ENCODE measurements at regions not wholly inside any gene's neighbourhood (a gene's known extent, or its start where the extent isn't known, plus 50 kb on each side); places are given as distances from the start of the nearest gene placed in this dataset.

DNA sequence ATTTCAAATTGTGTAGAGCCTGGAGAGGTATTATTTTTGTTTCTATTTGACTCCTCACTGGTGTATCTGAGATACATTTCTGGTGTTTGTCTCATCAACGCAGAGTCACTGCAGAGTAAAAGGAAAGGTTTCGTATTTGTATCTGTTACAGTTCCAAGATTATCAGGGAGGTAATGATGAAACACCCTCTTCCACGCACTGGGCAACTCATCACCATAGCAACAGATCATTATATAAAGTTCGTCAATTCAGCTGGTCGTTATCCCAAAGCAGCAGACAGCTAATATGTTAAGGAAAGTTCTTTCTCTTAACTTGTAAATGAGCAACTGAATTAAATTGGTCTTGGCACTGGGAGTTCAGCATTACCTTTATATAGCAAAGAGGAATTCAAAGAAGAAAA is 513.5 kb downstream of the MTRR start:
- TF ChIP-seq, protein P1, sequence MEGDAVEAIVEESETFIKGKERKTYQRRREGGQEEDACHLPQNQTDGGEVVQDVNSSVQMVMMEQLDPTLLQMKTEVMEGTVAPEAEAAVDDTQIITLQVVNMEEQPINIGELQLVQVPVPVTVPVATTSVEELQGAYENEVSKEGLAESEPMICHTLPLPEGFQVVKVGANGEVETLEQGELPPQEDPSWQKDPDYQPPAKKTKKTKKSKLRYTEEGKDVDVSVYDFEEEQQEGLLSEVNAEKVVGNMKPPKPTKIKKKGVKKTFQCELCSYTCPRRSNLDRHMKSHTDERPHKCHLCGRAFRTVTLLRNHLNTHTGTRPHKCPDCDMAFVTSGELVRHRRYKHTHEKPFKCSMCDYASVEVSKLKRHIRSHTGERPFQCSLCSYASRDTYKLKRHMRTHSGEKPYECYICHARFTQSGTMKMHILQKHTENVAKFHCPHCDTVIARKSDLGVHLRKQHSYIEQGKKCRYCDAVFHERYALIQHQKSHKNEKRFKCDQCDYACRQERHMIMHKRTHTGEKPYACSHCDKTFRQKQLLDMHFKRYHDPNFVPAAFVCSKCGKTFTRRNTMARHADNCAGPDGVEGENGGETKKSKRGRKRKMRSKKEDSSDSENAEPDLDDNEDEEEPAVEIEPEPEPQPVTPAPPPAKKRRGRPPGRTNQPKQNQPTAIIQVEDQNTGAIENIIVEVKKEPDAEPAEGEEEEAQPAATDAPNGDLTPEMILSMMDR (IDR thresholded peaks at IDR 0.05; ENCODE audit: low read depth, low read length) = no peak
- no peak for TF ChIP-seq POLR2A (IDR thresholded peaks at IDR 0.05; ENCODE audit: extremely low read depth, insufficient read length)
- TF ChIP-seq, protein P2, sequence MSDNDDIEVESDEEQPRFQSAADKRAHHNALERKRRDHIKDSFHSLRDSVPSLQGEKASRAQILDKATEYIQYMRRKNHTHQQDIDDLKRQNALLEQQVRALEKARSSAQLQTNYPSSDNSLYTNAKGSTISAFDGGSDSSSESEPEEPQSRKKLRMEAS (IDR thresholded peaks at IDR 0.05; ENCODE audit: low read depth, low read length) = no peak
- TF ChIP-seq MYC (IDR thresholded peaks at IDR 0.05; ENCODE audit: low read depth, low read length) = no peak
